ENCODE measurements at regions not wholly inside any gene's neighbourhood (a gene's known extent, or its start where the extent isn't known, plus 50 kb on each side); places are given as distances from the start of the nearest gene placed in this dataset.

- Histone ChIP-seq H2AK5ac (ENCODE audit: low read depth, low read length) (no peak overlapping the region), H2AFZ (replicated peaks; ENCODE audit: low read length, poor library complexity) (no peak overlapping the region), H3K9me1 (ENCODE audit: insufficient read depth, low read length) (no peaks in the 10 kb centered on the region), H3K36me3 (ENCODE audit: control insufficient read depth, insufficient read depth, low read length) (no peaks in the 10 kb centered on the region), H3K4me1 (ENCODE audit: control insufficient read depth, insufficient read depth, low read length) (no peaks in the 10 kb centered on the region), H3K4me3 (ENCODE audit: insufficient read depth, low read depth, low read length) (no peak overlapping the region), H3K79me1 (ENCODE audit: low read depth in 1 of 2, low read length in 2 of 2) (no peaks in the 10 kb centered on the region), H4K20me1 (ENCODE audit: insufficient read depth, low read length) (no peaks in the 10 kb centered on the region), H3K9ac (ENCODE audit: low read depth, low read length) (no peak overlapping the region), H3K9me3 (ENCODE audit: control insufficient read depth, insufficient read depth, low read length) (0 out of 2 replicates have a peak, but pooled peaks cover 2% of the 10 kb centered on the region), H4K91ac (ENCODE audit: insufficient read depth, low read depth, low read length) (no peak overlapping the region), H2AK9ac (replicated peaks; ENCODE audit: low read depth, low read length, poor library complexity) (no peak overlapping the region), H2BK5ac (ENCODE audit: low read depth, low read length, poor library complexity, severe bottlenecking) (no peak overlapping the region), H3K18ac (ENCODE audit: low read depth, low read length) (no peak overlapping the region), H3K27me3 (ENCODE audit: control insufficient read depth, insufficient read depth, low read length) (no peaks in the 10 kb centered on the region), H3K4me2 (ENCODE audit: low read depth, low read length) (no peak overlapping the region), H3K27ac (ENCODE audit: insufficient read depth, low read length) (no peak overlapping the region), H3K14ac (replicated peaks; ENCODE audit: low read depth, low read length) (no peak overlapping the region), H3K23ac (ENCODE audit: low read depth, low read length) (no peak overlapping the region), H4K8ac (ENCODE audit: low read depth in 2 of 2, low read length in 2 of 2) (no peak overlapping the region), H2BK15ac (ENCODE audit: low read depth, low read length) (no peak overlapping the region), H4K5ac (ENCODE audit: low read depth, low read length) (no peak overlapping the region), H3K56ac (ENCODE audit: extremely low read depth, insufficient read depth, low read length) (no peak overlapping the region), H3K4ac (ENCODE audit: low read depth, low read length) (no peak overlapping the region), H2BK20ac (ENCODE audit: low read depth, low read length) (no peak overlapping the region), H2BK120ac (ENCODE audit: low read depth, low read length) (no peak overlapping the region)
- in situ Hi-C loops (cut with MboI; ENCODE audit: low sequenced_read_pairs), result no loop called here
- ATAC-seq (ENCODE audit: low read depth) (no peak), DNase-seq (no peak)
- intact Hi-C loops (cut with micrococcal nuclease), result no loop called here
- TF ChIP-seq NFE2L2 (IDR thresholded peaks at IDR 0.05; ENCODE audit: low read depth, low read length) (no peak), RCOR1 (IDR thresholded peaks at IDR 0.05; ENCODE audit: insufficient replicate concordance, low read length) (no peak), RFX5 (IDR thresholded peaks at IDR 0.05; ENCODE audit: low read depth, low read length) (no peak), FOS (IDR thresholded peaks at IDR 0.05; ENCODE audit: low read depth, low read length) (no peak), BHLHE40 (IDR thresholded peaks at IDR 0.05; ENCODE audit: low read depth, low read length) (no peak), SMC3 (IDR thresholded peaks at IDR 0.05; ENCODE audit: low read depth, low read length) (no peak), CEBPB (IDR thresholded peaks at IDR 0.05; ENCODE audit: low read depth, low read length) (no peak), USF2 (IDR thresholded peaks at IDR 0.05; ENCODE audit: low read depth, low read length) (no peak)
- no TSS peak for BruUV-seq (replicated peaks)
- POLR2A ChIA-PET (ENCODE audit: unreplicated experiment), result no interaction called here
- dilution Hi-C loops (cut with HindIII; ENCODE audit: low sequenced_read_pairs, unreplicated experiment), result no loop called here
- CTCF ChIA-PET, result no interaction called here
- WGBS, 2 experiments (ENCODE audit: extremely low coverage in 2 of 2, insufficient read length in 1 of 2), result 83% methylated on average over 1 of the region's 2 CpGs; no CpG with 5 or more reads in 1 of the 2 experiments
Observed at GRCh38 chr4:23388699-23389395, 501.0 kb downstream of the PPARGC1A start.
